Muscle of leg (tissue), 3 donors: ENCODE measurements at regions not wholly inside any gene's neighbourhood (a gene's known extent, or its start where the extent isn't known, plus 50 kb on each side); places are given as distances from the start of the nearest gene placed in this dataset.

Experiments used
- DNase-seq: peaks from one replicate; pipeline ENCODE4 v3.0.0; 2013
- H3K27ac ChIP-seq: one replicate; pipeline ENCODE4 v1.5.1; 2013; ENCODE audit warnings: mild to moderate bottlenecking, low read length, control low read depth
- H3K27me3 ChIP-seq: one replicate; pipeline ENCODE4 v1.6.1; 2013; ENCODE audit warnings: low read length; ENCODE audit not compliant: control insufficient read depth, insufficient read depth
- H3K36me3 ChIP-seq: one replicate; pipeline ENCODE4 v1.6.1; 2013; ENCODE audit warnings: low read length; ENCODE audit not compliant: control insufficient read depth, insufficient read depth
- H3K4me1 ChIP-seq: one replicate; pipeline ENCODE4 v1.6.1; 2013; ENCODE audit warnings: low read length; ENCODE audit not compliant: control insufficient read depth, insufficient read depth
- H3K4me3 ChIP-seq: one replicate; pipeline ENCODE4 v1.5.1; 2013; ENCODE audit warnings: low read length, control low read depth
- H3K9me3 ChIP-seq: replicated peaks from 2 replicates; pipeline ENCODE4 v1.6.1; 2013; ENCODE audit warnings: low read depth, low read length; ENCODE audit not compliant: control insufficient read depth
- WGBS: methylation state at CpG from one replicate; pipeline ENCODE4 v1.1.5; 2013; ENCODE audit warnings: missing lambda C conversion rate; ENCODE audit not compliant: insufficient coverage; 5-methylcytosine and 5-hydroxymethylcytosine counted together

- peaks cover 2% of the 10 kb centered on the region for H3K9me3 ChIP-seq
- no peak for DNase-seq
- no CpG with 5 or more reads among the region's 2 CpGs for WGBS
- H3K27ac ChIP-seq, result no peak overlapping the region
- no peaks in the 10 kb centered on the region for H3K27me3 ChIP-seq
- no peaks in the 10 kb centered on the region for H3K4me1 ChIP-seq
- no peak overlapping the region for H3K4me3 ChIP-seq
- H3K36me3 ChIP-seq, result no peaks in the 10 kb centered on the region
Observed at GRCh38 chr14:97266653-97267052, 469.5 kb downstream of the VRK1 start.

GRCh38 chr14:97267509-97267908 is 470.3 kb downstream of the VRK1 start:
- no peak for DNase-seq
- Histone ChIP-seq H3K27ac (no peak overlapping the region), H3K36me3 (no peaks in the 10 kb centered on the region), H3K9me3 (no peaks in the 10 kb centered on the region), H3K4me3 (no peak overlapping the region), H3K27me3 (no peaks in the 10 kb centered on the region), H3K4me1 (no peaks in the 10 kb centered on the region)

GRCh38 chr14:97268097-97268496 is 470.9 kb downstream of the VRK1 start:
- no CpG with 5 or more reads among the region's 2 CpGs for WGBS
- Histone ChIP-seq H3K4me1 (no peaks in the 10 kb centered on the region), H3K4me3 (no peak overlapping the region), H3K36me3 (no peaks in the 10 kb centered on the region), H3K9me3 (no peaks in the 10 kb centered on the region), H3K27ac (no peak overlapping the region), H3K27me3 (no peaks in the 10 kb centered on the region)
- DNase-seq, result no peak

GRCh38 chr14:97270308-97270707 is 473.1 kb downstream of the VRK1 start:
- no peaks in the 10 kb centered on the region for H3K4me1 ChIP-seq
- H3K4me3 ChIP-seq, result no peak overlapping the region
- no peaks in the 10 kb centered on the region for H3K9me3 ChIP-seq
- no peaks in the 10 kb centered on the region for H3K36me3 ChIP-seq
- no CpG with 5 or more reads among the region's 4 CpGs for WGBS
- H3K27ac ChIP-seq, result no peak overlapping the region
- no peaks in the 10 kb centered on the region for H3K27me3 ChIP-seq
- no peak for DNase-seq

- Histone ChIP-seq H3K27ac (no peak overlapping the region), H3K27me3 (no peaks in the 10 kb centered on the region), H3K9me3 (no peaks in the 10 kb centered on the region), H3K36me3 (no peaks in the 10 kb centered on the region), H3K4me1 (no peaks in the 10 kb centered on the region), H3K4me3 (no peak overlapping the region)
- peak; percentile 4 for DNase-seq
- no CpG with 5 or more reads among the region's 8 CpGs for WGBS
Observed at GRCh38 chr14:97271451-97271960, 474.3 kb downstream of the VRK1 start.

- Histone ChIP-seq H3K4me3 (no peak overlapping the region), H3K36me3 (no peaks in the 10 kb centered on the region), H3K9me3 (no peaks in the 10 kb centered on the region), H3K27ac (no peak overlapping the region), H3K27me3 (peaks cover 3% of the 10 kb centered on the region), H3K4me1 (no peaks in the 10 kb centered on the region)
- DNase-seq, result no peak
- 71% methylated on average over 2 of the region's 4 CpGs for WGBS
Observed at GRCh38 chr14:97273540-97273939, 476.4 kb downstream of the VRK1 start.

GRCh38 chr14:97274626-97275025 is 477.4 kb downstream of the VRK1 start:
- Histone ChIP-seq H3K36me3 (no peaks in the 10 kb centered on the region), H3K27ac (no peak overlapping the region), H3K27me3 (peaks cover 3% of the 10 kb centered on the region), H3K9me3 (no peaks in the 10 kb centered on the region), H3K4me1 (no peaks in the 10 kb centered on the region), H3K4me3 (no peak overlapping the region)
- DNase-seq, result no peak
- 89% methylated on average over 3 of the region's 8 CpGs for WGBS

- no peak overlapping the region for H3K4me3 ChIP-seq
- H3K4me1 ChIP-seq, result no peaks in the 10 kb centered on the region
- no peak for DNase-seq
- peaks cover 3% of the 10 kb centered on the region for H3K27me3 ChIP-seq
- no peak overlapping the region for H3K27ac ChIP-seq
- no peaks in the 10 kb centered on the region for H3K36me3 ChIP-seq
- H3K9me3 ChIP-seq, result no peaks in the 10 kb centered on the region
- WGBS, result 77% methylated on average over 2 of the region's 3 CpGs
Observed at GRCh38 chr14:97275276-97275675, 478.1 kb downstream of the VRK1 start.

GRCh38 chr14:97276573-97276972 is 479.4 kb downstream of the VRK1 start:
- DNase-seq, result no peak
- H3K27ac ChIP-seq, result no peak overlapping the region
- H3K27me3 ChIP-seq, result peaks cover 3% of the 10 kb centered on the region
- H3K4me1 ChIP-seq, result no peaks in the 10 kb centered on the region
- H3K36me3 ChIP-seq, result no peaks in the 10 kb centered on the region
- H3K9me3 ChIP-seq, result no peaks in the 10 kb centered on the region
- 67% methylated on average over 1 of the region's 4 CpGs for WGBS
- no peak overlapping the region for H3K4me3 ChIP-seq

GRCh38 chr14:97277711-97278110 is 480.5 kb downstream of the VRK1 start:
- H3K4me3 ChIP-seq, result no peak overlapping the region
- DNase-seq, result no peak
- H3K36me3 ChIP-seq, result no peaks in the 10 kb centered on the region
- no peaks in the 10 kb centered on the region for H3K9me3 ChIP-seq
- WGBS, result 38% methylated on average over 6 of the region's 9 CpGs
- H3K27me3 ChIP-seq, result peaks cover 3% of the 10 kb centered on the region
- no peaks in the 10 kb centered on the region for H3K4me1 ChIP-seq
- no peak overlapping the region for H3K27ac ChIP-seq

- no peak overlapping the region for H3K27ac ChIP-seq
- H3K36me3 ChIP-seq, result no peaks in the 10 kb centered on the region
- DNase-seq, result no peak
- no peaks in the 10 kb centered on the region for H3K4me1 ChIP-seq
- 89% methylated on average over 7 of the region's 10 CpGs for WGBS
- peaks cover 3% of the 10 kb centered on the region for H3K27me3 ChIP-seq
- H3K9me3 ChIP-seq, result no peaks in the 10 kb centered on the region
- no peak overlapping the region for H3K4me3 ChIP-seq
Observed at GRCh38 chr14:97280526-97280925, 483.3 kb downstream of the VRK1 start.
